Subcutaneous abdominal adipose tissue (tissue), 5 donors: ENCODE measurements at regions not wholly inside any gene's neighbourhood (a gene's known extent, or its start where the extent isn't known, plus 50 kb on each side); places are given as distances from the start of the nearest gene placed in this dataset.

Source experiments
- H3K27ac ChIP-seq: one replicate; pipeline ENCODE4 v1.7.0; 2013; ENCODE audit warnings: low read depth, mild to moderate bottlenecking, inconsistent platforms, low read length, moderate library complexity
- H3K27me3 ChIP-seq, 5 donors: one replicate each; pipeline ENCODE4 v1.7.0; 2013; ENCODE audit warnings: low read length in 5 of 5, inconsistent platforms in 1 of 5; ENCODE audit not compliant: control insufficient read depth in 5 of 5, insufficient read depth in 4 of 5
- H3K36me3 ChIP-seq, 5 donors: one replicate each; pipeline ENCODE4 v1.7.0; 2013; ENCODE audit warnings: low read length in 5 of 5; ENCODE audit not compliant: control insufficient read depth in 5 of 5, insufficient read depth in 5 of 5
- H3K4me1 ChIP-seq, 5 donors: one replicate each; pipeline ENCODE4 v1.7.0; 2013; ENCODE audit warnings: low read length in 5 of 5, mild to moderate bottlenecking in 3 of 5, moderate library complexity in 1 of 5; ENCODE audit not compliant: control insufficient read depth in 5 of 5, insufficient read depth in 5 of 5
- H3K4me3 ChIP-seq, 5 donors: one replicate each; pipeline ENCODE4 v1.7.0; 2013; ENCODE audit warnings: low read length in 5 of 5, low read depth in 1 of 5
- H3K9ac ChIP-seq, 5 donors: one replicate each; pipeline ENCODE4 v1.7.0; 2013; ENCODE audit warnings: low read length in 5 of 5, mild to moderate bottlenecking in 4 of 5, moderate library complexity in 3 of 5
- H3K9me3 ChIP-seq, 5 donors: one replicate each; pipeline ENCODE4 v1.7.0; 2013; ENCODE audit warnings: low read length in 5 of 5; ENCODE audit not compliant: control insufficient read depth in 5 of 5
- donor health status: healthy.
- donor health status: healthy.
- donor health status: healthy.
- donor health status: healthy.
- donor health status: healthy.

GRCh38 chr5:170173227-170173626 is 59.6 kb upstream of the C5orf58 start:
- no peaks in the 10 kb centered on the region for H3K27me3 ChIP-seq
- no peak overlapping the region for H3K4me3 ChIP-seq
- no peak overlapping the region for H3K27ac ChIP-seq
- no peaks in the 10 kb centered on the region for H3K4me1 ChIP-seq
- no peaks in the 10 kb centered on the region for H3K9me3 ChIP-seq
- no peak overlapping the region for H3K9ac ChIP-seq
- H3K36me3 ChIP-seq: no peaks in the 10 kb centered on the region

GRCh38 chr5:170173647-170174046 is 59.1 kb upstream of the C5orf58 start:
- Histone ChIP-seq H3K4me3 (no peak overlapping the region), H3K4me1 (no peaks in the 10 kb centered on the region), H3K9ac (no peak overlapping the region), H3K36me3 (no peaks in the 10 kb centered on the region), H3K27ac (no peak overlapping the region), H3K27me3 (no peaks in the 10 kb centered on the region), H3K9me3 (no peaks in the 10 kb centered on the region)

- Histone ChIP-seq H3K4me3 (no peak overlapping the region), H3K27ac (no peak overlapping the region), H3K4me1 (no peaks in the 10 kb centered on the region)
These were observed 55.9 kb upstream of the C5orf58 start for GRCh38 chr5:170176916-170177315.

GRCh38 chr5:170178814-170179213 is 54.0 kb upstream of the C5orf58 start:
- Histone ChIP-seq H3K9ac (no peak overlapping the region), H3K9me3 (no peaks in the 10 kb centered on the region), H3K27ac (no peak overlapping the region), H3K4me3 (no peak overlapping the region), H3K4me1 (no peaks in the 10 kb centered on the region), H3K36me3 (no peaks in the 10 kb centered on the region), H3K27me3 (peaks cover 0 to 3% (median 0%) of the 10 kb centered on the region in 5 donors)

More at GRCh38 chr5:170176916-170177315, 55.9 kb upstream of the C5orf58 start:
- Histone ChIP-seq H3K9ac (no peak overlapping the region), H3K36me3 (no peaks in the 10 kb centered on the region), H3K9me3 (no peaks in the 10 kb centered on the region), H3K27me3 (no peaks in the 10 kb centered on the region)

GRCh38 chr5:170179626-170180025 is 53.2 kb upstream of the C5orf58 start:
- H3K4me3 ChIP-seq: no peak overlapping the region

GRCh38 chr5:170181902-170182301 is 50.9 kb upstream of the C5orf58 start:
- no peak overlapping the region for H3K4me3 ChIP-seq
- H3K9me3 ChIP-seq: no peaks in the 10 kb centered on the region
- H3K9ac ChIP-seq: no peak overlapping the region
- H3K27me3 ChIP-seq: peaks cover 0 to 3% (median 0%) of the 10 kb centered on the region in 5 donors
- no peaks in the 10 kb centered on the region for H3K36me3 ChIP-seq
- no peak overlapping the region for H3K27ac ChIP-seq
- no peaks in the 10 kb centered on the region for H3K4me1 ChIP-seq

More at GRCh38 chr5:170179626-170180025, 53.2 kb upstream of the C5orf58 start:
- Histone ChIP-seq H3K27ac (no peak overlapping the region), H3K4me1 (no peaks in the 10 kb centered on the region), H3K27me3 (peaks cover 0 to 3% (median 0%) of the 10 kb centered on the region in 5 donors), H3K36me3 (no peaks in the 10 kb centered on the region), H3K9me3 (no peaks in the 10 kb centered on the region), H3K9ac (no peak overlapping the region)

- H3K36me3 ChIP-seq: no peaks in the 10 kb centered on the region
- H3K27ac ChIP-seq: no peak overlapping the region
- H3K9ac ChIP-seq: no peak overlapping the region
- H3K9me3 ChIP-seq: no peaks in the 10 kb centered on the region
- peaks cover 0 to 3% (median 0%) of the 10 kb centered on the region in 5 donors for H3K27me3 ChIP-seq
- H3K4me1 ChIP-seq: no peaks in the 10 kb centered on the region
- H3K4me3 ChIP-seq: no peak overlapping the region
These were observed 50.3 kb upstream of the C5orf58 start for GRCh38 chr5:170182491-170182890.
